GM10266 (cell line): ENCODE measurements at regions not wholly inside any gene's neighbourhood (a gene's known extent, or its start where the extent isn't known, plus 50 kb on each side); places are given as distances from the start of the nearest gene placed in this dataset.

Experiments used
- DNase-seq: peaks from one replicate; pipeline ENCODE4 v3.0.0; 2012; ENCODE audit errors: extremely low spot score
- TF ChIP-seq, protein P1 (sequence below): IDR thresholded peaks from 2 replicates; pipeline ENCODE4 v1.5.1; 2012; ENCODE audit warnings: mild to moderate bottlenecking, low read depth; ENCODE audit not compliant: control insufficient read depth, insufficient read depth; ENCODE audit errors: missing control alignments

- TF ChIP-seq, protein P1, sequence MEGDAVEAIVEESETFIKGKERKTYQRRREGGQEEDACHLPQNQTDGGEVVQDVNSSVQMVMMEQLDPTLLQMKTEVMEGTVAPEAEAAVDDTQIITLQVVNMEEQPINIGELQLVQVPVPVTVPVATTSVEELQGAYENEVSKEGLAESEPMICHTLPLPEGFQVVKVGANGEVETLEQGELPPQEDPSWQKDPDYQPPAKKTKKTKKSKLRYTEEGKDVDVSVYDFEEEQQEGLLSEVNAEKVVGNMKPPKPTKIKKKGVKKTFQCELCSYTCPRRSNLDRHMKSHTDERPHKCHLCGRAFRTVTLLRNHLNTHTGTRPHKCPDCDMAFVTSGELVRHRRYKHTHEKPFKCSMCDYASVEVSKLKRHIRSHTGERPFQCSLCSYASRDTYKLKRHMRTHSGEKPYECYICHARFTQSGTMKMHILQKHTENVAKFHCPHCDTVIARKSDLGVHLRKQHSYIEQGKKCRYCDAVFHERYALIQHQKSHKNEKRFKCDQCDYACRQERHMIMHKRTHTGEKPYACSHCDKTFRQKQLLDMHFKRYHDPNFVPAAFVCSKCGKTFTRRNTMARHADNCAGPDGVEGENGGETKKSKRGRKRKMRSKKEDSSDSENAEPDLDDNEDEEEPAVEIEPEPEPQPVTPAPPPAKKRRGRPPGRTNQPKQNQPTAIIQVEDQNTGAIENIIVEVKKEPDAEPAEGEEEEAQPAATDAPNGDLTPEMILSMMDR: no peak
These were observed 517.1 kb downstream of the RPS24 start for GRCh38 chr10:78550716-78551115.

DNA sequence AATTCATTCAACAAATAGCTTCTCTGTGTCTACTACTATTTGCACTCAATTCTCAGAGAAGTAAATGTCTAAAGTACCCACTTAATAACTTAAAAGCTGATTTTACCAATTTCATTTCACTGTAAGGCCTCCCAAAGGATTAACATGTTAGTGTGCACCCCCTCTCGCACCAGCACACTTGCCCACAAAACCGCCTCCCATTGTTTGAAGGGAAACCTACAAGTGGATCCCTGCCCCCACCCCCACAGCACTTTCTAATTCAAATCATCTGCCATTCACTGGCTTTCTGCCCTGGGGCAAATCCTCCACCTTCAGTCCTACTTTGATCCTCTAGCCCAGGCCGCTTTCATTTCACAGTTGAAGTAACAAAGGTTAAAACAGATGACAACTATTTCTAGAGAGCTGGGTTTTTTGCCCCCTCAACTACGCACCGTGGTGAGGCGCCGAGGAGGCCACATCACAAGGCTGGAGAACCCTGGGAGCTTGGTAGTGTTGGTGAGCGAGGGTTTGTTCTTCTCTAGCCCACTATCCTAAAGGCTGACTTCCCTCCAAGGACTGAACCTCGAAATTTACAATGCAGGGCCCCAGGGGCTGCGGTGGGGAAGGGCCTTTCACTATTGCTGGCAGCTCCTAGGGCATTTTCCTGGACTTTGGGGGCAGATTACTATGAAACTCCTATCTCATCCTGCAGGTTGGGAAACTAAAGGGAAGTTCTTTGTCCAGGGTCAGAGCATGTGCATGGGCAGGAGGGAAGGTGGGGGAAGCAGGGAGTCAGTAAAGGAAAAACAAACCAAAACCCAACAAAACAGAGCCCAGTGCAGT, 517.4 kb upstream of the ZMIZ1 start:
- TF ChIP-seq, protein P1: no peak
- DNase-seq: no peak

More at GRCh38 chr10:78550716-78551115, 517.1 kb downstream of the RPS24 start:
- DNase-seq: no peak

DNA sequence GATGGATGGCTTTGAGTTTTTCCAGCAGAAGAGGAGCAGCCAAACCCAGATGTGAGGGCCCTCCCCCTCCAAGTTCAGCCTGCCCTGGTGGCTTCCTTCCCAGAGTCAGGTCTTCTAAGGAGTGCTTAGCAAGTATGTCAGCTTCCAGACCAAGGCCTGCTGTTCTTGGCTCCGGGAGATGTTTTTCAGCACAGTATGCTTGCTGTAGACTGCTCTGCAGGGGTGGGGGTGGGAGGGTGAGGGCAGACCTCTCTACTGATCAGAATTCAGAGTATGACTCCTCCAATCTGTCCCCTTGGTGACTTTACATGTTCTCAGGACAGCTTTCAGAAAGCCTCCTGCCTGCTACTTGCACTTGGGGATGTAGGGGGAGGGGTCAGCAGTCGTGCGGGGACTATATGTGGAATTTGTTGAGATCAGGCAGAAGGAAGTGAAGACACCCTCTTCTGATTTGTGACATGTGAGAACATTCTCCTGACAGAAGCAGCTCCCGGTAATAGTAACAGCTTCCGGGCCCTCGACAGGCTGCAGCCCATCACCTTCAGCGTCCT, 516.4 kb upstream of the ZMIZ1 start:
- no peak for DNase-seq
- TF ChIP-seq, protein P1: no peak

DNA sequence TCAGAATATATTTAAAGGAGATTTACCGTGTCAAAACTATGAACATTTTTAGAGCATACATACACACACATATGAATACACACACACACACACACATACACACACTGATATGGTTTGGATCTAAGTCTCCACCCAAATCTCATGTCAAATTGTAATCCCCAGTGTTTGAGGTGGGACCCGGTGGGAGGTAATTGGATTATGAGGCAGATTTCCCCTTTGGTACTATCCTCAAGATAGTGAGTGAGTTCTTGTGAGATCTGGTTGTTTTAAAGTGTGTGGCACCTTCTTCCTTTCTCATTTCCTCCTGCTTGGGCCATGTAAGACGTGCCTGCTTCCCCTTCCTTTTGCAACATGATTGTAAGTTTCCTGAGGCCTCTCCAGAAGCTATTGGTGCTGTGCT, 515.0 kb upstream of the ZMIZ1 start:
- DNase-seq: no peak
- TF ChIP-seq, protein P1: no peak

- DNase-seq: no peak
- TF ChIP-seq, protein P1: no peak
These were observed 513.6 kb upstream of the ZMIZ1 start for GRCh38 chr10:78555128-78555527.

DNA sequence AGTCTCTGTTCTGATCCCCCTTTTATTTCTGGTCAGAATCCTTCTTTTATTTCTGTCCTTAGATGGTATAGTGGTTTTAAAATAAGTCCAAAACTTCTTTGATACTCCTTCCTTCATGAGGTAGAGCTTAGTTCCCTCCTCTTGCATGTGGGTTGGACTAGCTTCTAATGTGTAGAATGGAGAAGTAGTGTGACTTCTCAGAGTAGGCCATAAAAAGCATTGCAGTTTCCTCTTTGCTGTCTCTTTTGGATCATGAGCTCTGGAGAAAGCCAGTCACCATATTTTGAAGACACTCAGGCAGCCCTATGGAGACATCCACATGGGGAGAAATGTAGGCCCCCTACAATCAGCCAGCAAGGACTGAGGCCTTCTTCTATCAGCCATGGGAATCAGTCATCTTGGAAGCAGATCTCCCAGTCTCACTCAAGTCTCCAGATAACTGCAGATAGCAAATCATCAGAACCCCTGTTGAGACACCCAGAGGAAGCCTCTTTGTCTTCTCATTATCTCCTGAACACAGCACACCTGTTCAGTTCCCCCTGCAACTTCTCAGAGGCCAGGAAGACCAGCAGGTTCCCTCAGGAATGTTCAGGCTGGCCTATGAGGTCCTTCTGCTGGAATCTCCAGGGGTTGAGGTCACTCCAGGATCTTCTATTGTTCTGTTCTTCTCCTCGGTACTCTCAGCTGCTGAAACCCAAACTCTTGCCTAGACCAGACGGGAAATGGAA, 511.9 kb upstream of the ZMIZ1 start:
- DNase-seq: no peak

More for the DNA sequence above, 511.9 kb upstream of the ZMIZ1 start:
- TF ChIP-seq, protein P1: no peak
